ENCODE measurements at regions not wholly inside any gene's neighbourhood (a gene's known extent, or its start where the extent isn't known, plus 50 kb on each side); places are given as distances from the start of the nearest gene placed in this dataset.

DNA sequence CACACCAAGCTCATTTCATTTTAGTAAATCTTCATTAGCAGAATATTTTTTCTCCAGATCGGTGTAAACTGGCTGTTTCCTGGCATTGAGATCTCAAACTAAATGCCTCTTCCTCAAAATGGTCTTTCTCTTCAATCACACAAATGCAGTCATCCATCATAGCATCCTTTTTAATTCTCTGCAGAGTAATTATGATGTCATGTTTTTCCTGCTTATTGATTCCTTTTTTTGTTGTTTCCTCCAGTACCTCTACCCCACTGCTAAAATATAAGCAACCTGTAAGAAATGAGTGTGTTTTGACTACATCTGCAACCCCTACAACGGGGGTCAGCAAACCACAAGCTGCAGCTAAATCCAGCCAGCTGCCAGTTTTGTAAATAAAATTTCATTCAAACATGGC, 65.6 kb upstream of the TOM1L1 start (continued):
- TF ChIP-seq, protein P1, sequence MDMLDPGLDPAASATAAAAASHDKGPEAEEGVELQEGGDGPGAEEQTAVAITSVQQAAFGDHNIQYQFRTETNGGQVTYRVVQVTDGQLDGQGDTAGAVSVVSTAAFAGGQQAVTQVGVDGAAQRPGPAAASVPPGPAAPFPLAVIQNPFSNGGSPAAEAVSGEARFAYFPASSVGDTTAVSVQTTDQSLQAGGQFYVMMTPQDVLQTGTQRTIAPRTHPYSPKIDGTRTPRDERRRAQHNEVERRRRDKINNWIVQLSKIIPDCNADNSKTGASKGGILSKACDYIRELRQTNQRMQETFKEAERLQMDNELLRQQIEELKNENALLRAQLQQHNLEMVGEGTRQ (IDR thresholded peaks at IDR 0.05; ENCODE audit: low read length), result no peak
- TF ChIP-seq KDM1A (IDR thresholded peaks at IDR 0.05; ENCODE audit: borderline replicate concordance, low read length) (no peak), RXRA (IDR thresholded peaks at IDR 0.05; ENCODE audit: insufficient read depth, low read depth, low read length) (no peak), CHD1 (IDR thresholded peaks at IDR 0.05; ENCODE audit: low read depth, low read length) (no peak), BCL11A (IDR thresholded peaks at IDR 0.05; ENCODE audit: low read depth in 2 of 2, low read length in 2 of 2) (no peak), SP4 (IDR thresholded peaks at IDR 0.05; ENCODE audit: low read length) (no peak)
